ENCODE measurements at regions not wholly inside any gene's neighbourhood (a gene's known extent, or its start where the extent isn't known, plus 50 kb on each side); places are given as distances from the start of the nearest gene placed in this dataset.

GRCh38 chr7:121513105-121513504 is 117.0 kb upstream of the FAM3C start:
- Histone ChIP-seq H3K27me3 (ENCODE audit: control insufficient read depth, insufficient read depth, low read length) (no peaks in the 10 kb centered on the region; the same call in 1 of the 2 replicates), H3K27ac (ENCODE audit: insufficient read depth, low read length) (no peak overlapping the region), H3K56ac (ENCODE audit: extremely low read depth, insufficient read depth, low read length) (no peak overlapping the region), H3K4me1 (ENCODE audit: control insufficient read depth, insufficient read depth, low read length) (0 out of 2 replicates have a peak, but pooled peaks cover 1% of the 10 kb centered on the region), H4K20me1 (ENCODE audit: insufficient read depth, low read length) (no peaks in the 10 kb centered on the region), H3K36me3 (ENCODE audit: control insufficient read depth, insufficient read depth, low read length) (no peaks in the 10 kb centered on the region), H2BK120ac (ENCODE audit: low read depth, low read length) (no peak overlapping the region), H2AK5ac (ENCODE audit: low read depth, low read length) (no peak overlapping the region), H3K18ac (ENCODE audit: low read depth, low read length) (no peak overlapping the region), H3K4ac (ENCODE audit: low read depth, low read length) (no peak overlapping the region), H2BK5ac (ENCODE audit: low read depth, low read length, poor library complexity, severe bottlenecking) (no peak overlapping the region), H3K79me1 (ENCODE audit: low read depth in 1 of 2, low read length in 2 of 2) (no peaks in the 10 kb centered on the region), H3K9me1 (ENCODE audit: insufficient read depth, low read length) (no peaks in the 10 kb centered on the region), H4K91ac (ENCODE audit: insufficient read depth, low read depth, low read length) (no peak overlapping the region), H3K23ac (ENCODE audit: low read depth, low read length) (no peak overlapping the region), H2BK15ac (ENCODE audit: low read depth, low read length) (no peak overlapping the region), H2BK20ac (ENCODE audit: low read depth, low read length) (no peak overlapping the region), H3K9ac (ENCODE audit: low read depth, low read length) (no peak overlapping the region), H3K14ac (replicated peaks; ENCODE audit: low read depth, low read length) (no peak overlapping the region), H4K5ac (ENCODE audit: low read depth, low read length) (no peak overlapping the region), H2AK9ac (replicated peaks; ENCODE audit: low read depth, low read length, poor library complexity) (no peak overlapping the region), H3K4me3 (ENCODE audit: insufficient read depth, low read depth, low read length) (no peak overlapping the region), H3K9me3 (ENCODE audit: control insufficient read depth, insufficient read depth, low read length) (peaks cover 13% of the 10 kb centered on the region), H3K4me2 (ENCODE audit: low read depth, low read length) (no peak overlapping the region), H2AFZ (replicated peaks; ENCODE audit: low read length, poor library complexity) (no peak overlapping the region), H4K8ac (ENCODE audit: low read depth in 2 of 2, low read length in 2 of 2) (no peak overlapping the region)
- TF ChIP-seq, protein P1, sequence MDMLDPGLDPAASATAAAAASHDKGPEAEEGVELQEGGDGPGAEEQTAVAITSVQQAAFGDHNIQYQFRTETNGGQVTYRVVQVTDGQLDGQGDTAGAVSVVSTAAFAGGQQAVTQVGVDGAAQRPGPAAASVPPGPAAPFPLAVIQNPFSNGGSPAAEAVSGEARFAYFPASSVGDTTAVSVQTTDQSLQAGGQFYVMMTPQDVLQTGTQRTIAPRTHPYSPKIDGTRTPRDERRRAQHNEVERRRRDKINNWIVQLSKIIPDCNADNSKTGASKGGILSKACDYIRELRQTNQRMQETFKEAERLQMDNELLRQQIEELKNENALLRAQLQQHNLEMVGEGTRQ (IDR thresholded peaks at IDR 0.05; ENCODE audit: low read depth, low read length): no peak
- TF ChIP-seq MXI1 (IDR thresholded peaks at IDR 0.05; ENCODE audit: borderline replicate concordance, low read depth, low read length) (no peak), MAFK (IDR thresholded peaks at IDR 0.05; ENCODE audit: low read depth, low read length) (no peak), CHD1 (IDR thresholded peaks at IDR 0.05; ENCODE audit: low read depth, low read length) (no peak), RCOR1 (IDR thresholded peaks at IDR 0.05; ENCODE audit: insufficient replicate concordance, low read length) (no peak), BHLHE40 (IDR thresholded peaks at IDR 0.05; ENCODE audit: low read depth, low read length) (no peak), NFE2L2 (IDR thresholded peaks at IDR 0.05; ENCODE audit: low read depth, low read length) (no peak), CEBPB (IDR thresholded peaks at IDR 0.05; ENCODE audit: low read depth, low read length) (no peak), RAD21 (IDR thresholded peaks at IDR 0.05; ENCODE audit: low read length) (no peak), FOS (IDR thresholded peaks at IDR 0.05; ENCODE audit: low read depth, low read length) (no peak), MAZ (IDR thresholded peaks at IDR 0.05; ENCODE audit: borderline replicate concordance, low read depth, low read length) (no peak), RFX5 (IDR thresholded peaks at IDR 0.05; ENCODE audit: low read depth, low read length) (no peak), POLR2A (IDR thresholded peaks at IDR 0.05; ENCODE audit: low read depth, low read length) (no peak), SMC3 (IDR thresholded peaks at IDR 0.05; ENCODE audit: low read depth, low read length) (no peak)
- TF ChIP-seq, protein P2, sequence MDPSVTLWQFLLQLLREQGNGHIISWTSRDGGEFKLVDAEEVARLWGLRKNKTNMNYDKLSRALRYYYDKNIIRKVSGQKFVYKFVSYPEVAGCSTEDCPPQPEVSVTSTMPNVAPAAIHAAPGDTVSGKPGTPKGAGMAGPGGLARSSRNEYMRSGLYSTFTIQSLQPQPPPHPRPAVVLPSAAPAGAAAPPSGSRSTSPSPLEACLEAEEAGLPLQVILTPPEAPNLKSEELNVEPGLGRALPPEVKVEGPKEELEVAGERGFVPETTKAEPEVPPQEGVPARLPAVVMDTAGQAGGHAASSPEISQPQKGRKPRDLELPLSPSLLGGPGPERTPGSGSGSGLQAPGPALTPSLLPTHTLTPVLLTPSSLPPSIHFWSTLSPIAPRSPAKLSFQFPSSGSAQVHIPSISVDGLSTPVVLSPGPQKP (IDR thresholded peaks at IDR 0.05; ENCODE audit: borderline replicate concordance, low read depth, low read length): no peak
- TF ChIP-seq, protein P3, sequence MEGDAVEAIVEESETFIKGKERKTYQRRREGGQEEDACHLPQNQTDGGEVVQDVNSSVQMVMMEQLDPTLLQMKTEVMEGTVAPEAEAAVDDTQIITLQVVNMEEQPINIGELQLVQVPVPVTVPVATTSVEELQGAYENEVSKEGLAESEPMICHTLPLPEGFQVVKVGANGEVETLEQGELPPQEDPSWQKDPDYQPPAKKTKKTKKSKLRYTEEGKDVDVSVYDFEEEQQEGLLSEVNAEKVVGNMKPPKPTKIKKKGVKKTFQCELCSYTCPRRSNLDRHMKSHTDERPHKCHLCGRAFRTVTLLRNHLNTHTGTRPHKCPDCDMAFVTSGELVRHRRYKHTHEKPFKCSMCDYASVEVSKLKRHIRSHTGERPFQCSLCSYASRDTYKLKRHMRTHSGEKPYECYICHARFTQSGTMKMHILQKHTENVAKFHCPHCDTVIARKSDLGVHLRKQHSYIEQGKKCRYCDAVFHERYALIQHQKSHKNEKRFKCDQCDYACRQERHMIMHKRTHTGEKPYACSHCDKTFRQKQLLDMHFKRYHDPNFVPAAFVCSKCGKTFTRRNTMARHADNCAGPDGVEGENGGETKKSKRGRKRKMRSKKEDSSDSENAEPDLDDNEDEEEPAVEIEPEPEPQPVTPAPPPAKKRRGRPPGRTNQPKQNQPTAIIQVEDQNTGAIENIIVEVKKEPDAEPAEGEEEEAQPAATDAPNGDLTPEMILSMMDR (conservative IDR thresholded peaks at IDR 0.05; ENCODE audit: low read depth, low read length): no peak
- ChIA-PET CTCF (no interaction called here), POLR2A (ENCODE audit: unreplicated experiment) (no interaction called here)
- no peak for ATAC-seq (ENCODE audit: low read depth)
- intact Hi-C loops (cut with micrococcal nuclease): no loop called here
- no CpG with 5 or more reads among the region's 1 CpG for WGBS, 2 experiments (ENCODE audit: extremely low coverage in 2 of 2, insufficient read length in 1 of 2)
- no TSS peak for BruUV-seq (replicated peaks)
- in situ Hi-C loops (cut with MboI; ENCODE audit: low sequenced_read_pairs): no loop called here
- no peak for DNase-seq
- dilution Hi-C loops (cut with HindIII; ENCODE audit: low sequenced_read_pairs, unreplicated experiment): no loop called here

Measured in IMR-90 (cell line).